ENCODE measurements at regions not wholly inside any gene's neighbourhood (a gene's known extent, or its start where the extent isn't known, plus 50 kb on each side); places are given as distances from the start of the nearest gene placed in this dataset.
"Not testable (repeated sequence)": the region's sequence is repeated elsewhere in the genome, so short reads cannot be mapped to it uniquely, and the experiment has no call there.

DNA sequence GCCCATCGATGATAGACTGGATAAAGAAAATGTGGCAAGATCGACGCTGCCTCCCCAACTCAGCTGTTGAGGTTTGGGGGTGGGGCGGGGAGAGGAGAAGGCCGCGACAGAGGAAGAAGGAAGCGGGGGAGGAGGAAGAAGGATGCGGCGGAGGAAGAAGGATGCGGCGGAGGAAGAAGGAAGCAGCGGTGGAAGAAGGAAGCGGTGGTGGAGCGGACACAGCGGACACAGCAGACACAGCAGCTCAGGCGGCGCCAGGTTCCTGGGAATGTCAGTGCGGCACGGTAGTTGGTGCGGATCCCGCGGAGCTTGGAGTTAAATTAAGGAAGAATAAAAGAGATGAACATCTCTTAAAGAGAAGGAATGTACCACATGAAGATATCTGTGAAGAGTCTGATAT lies 163.9 kb upstream of the NT5E start:
- no peaks in the 10 kb centered on the region for H3K36me3 ChIP-seq (replicated peaks in 1 of 2; ENCODE audit: insufficient read depth in 1 of 2, low read depth in 2 of 2)
- intact Hi-C loops (cut with DNase I): no loop called here
- 81 to 86% methylated on average over 22 of the region's 22 CpGs for WGBS, 2 donors

DNA sequence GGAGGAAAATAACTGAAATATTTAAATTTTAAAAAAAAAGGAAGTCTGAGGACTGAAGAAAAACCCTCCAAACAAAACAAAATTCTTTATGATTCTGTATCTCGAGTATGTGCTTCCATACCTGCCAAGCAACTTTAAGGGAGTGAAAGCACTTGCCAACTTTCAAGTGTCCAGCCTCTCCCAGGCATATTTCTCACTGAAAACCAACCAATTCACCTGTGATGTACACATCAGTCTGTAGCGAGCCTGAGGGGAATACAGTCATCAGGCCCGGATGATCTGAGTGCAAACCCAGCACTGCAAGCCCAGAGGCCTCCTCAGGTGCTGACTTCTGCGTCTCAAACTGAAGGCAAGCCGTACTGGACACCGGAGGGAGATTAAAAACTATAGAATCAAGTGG lies 164.8 kb upstream of the NT5E start:
- no peaks in the 10 kb centered on the region for H3K36me3 ChIP-seq (replicated peaks in 1 of 2; ENCODE audit: insufficient read depth in 1 of 2, low read depth in 2 of 2)
- ATAC-seq: no peak
- H3K27me3 ChIP-seq: no peaks in the 10 kb centered on the region
- TF ChIP-seq, protein P1, sequence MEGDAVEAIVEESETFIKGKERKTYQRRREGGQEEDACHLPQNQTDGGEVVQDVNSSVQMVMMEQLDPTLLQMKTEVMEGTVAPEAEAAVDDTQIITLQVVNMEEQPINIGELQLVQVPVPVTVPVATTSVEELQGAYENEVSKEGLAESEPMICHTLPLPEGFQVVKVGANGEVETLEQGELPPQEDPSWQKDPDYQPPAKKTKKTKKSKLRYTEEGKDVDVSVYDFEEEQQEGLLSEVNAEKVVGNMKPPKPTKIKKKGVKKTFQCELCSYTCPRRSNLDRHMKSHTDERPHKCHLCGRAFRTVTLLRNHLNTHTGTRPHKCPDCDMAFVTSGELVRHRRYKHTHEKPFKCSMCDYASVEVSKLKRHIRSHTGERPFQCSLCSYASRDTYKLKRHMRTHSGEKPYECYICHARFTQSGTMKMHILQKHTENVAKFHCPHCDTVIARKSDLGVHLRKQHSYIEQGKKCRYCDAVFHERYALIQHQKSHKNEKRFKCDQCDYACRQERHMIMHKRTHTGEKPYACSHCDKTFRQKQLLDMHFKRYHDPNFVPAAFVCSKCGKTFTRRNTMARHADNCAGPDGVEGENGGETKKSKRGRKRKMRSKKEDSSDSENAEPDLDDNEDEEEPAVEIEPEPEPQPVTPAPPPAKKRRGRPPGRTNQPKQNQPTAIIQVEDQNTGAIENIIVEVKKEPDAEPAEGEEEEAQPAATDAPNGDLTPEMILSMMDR (IDR thresholded peaks at IDR 0.05): no peak
- H3K27ac ChIP-seq: no peak overlapping the region
- 62 to 72% methylated on average over 6 of the region's 6 CpGs for WGBS, 2 donors
- H3K4me1 ChIP-seq: no peaks in the 10 kb centered on the region
- DNase-seq: no peak
- no peak overlapping the region for H3K4me3 ChIP-seq
- H3K9me3 ChIP-seq: no peaks in the 10 kb centered on the region
- intact Hi-C loops (cut with DNase I): no loop called here

More for the DNA sequence above, 163.9 kb upstream of the NT5E start:
- Histone ChIP-seq H3K27ac (no peak overlapping the region), H3K9me3 (no peaks in the 10 kb centered on the region), H3K4me1 (no peaks in the 10 kb centered on the region), H3K4me3 (no peak overlapping the region), H3K27me3 (no peaks in the 10 kb centered on the region)
- TF ChIP-seq POLR2A (IDR thresholded peaks at IDR 0.05): no peak
- TF ChIP-seq, protein P1 (IDR thresholded peaks at IDR 0.05): no peak
- ATAC-seq (no peak), DNase-seq (no peak)

DNA sequence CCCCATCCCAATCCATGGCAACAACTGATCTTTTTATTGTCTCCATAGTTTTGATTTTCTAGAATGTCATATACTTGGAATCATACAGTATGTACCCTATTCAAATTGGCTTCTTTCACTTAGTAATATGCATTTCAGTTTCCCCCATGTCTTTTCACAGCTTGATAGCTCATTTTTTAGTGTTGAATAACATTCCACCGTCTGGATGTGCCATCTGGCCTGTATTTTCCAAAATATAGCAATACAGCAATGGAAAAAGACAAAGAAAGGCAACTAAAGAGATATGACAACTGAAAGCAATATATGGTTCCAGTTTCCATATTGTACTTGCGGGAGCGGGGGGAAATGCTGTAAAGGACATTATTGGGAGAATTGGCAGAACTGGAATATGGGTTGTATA lies 166.4 kb upstream of the NT5E start:
- WGBS, 2 donors: 78% methylated on average over 3 of the region's 3 CpGs
- no peak for DNase-seq
- Histone ChIP-seq H3K27me3 (no peaks in the 10 kb centered on the region), H3K27ac (no peak overlapping the region), H3K9me3 (no peaks in the 10 kb centered on the region), H3K4me3 (no peak overlapping the region), H3K36me3 (replicated peaks in 1 of 2; ENCODE audit: insufficient read depth in 1 of 2, low read depth in 2 of 2) (no peaks in the 10 kb centered on the region), H3K4me1 (no peaks in the 10 kb centered on the region)
- TF ChIP-seq POLR2A (IDR thresholded peaks at IDR 0.05): no peak
- TF ChIP-seq, protein P1 (IDR thresholded peaks at IDR 0.05): no peak
- intact Hi-C loops (cut with DNase I): no loop called here
- no peak for ATAC-seq

DNA sequence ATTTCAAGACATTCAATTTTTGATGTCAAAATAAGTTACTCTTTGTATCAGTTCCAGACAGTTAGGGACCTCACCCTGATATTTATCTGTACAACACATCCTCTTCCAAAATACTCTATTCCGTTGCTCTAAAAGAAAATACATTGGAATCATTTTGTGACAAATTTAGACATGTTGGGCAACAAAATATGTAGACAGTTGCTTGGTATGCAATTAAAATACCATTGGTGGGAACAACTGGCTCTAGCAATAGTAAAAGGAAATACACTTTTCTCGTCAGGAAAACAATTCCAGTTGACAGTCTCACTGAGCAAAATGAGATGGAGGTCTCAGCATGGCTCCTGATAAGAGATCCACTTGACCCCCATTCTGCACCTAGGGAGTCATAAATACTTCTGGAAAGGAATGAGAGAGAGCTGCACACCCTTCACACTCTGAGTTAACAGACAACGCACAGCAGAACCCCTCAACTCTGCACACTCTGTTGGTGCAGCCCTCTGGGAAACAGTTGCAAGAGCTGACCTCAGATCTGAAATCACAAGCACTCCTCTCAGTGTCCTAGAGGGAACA lies 171.3 kb upstream of the NT5E start:
- TF ChIP-seq, protein P1 (IDR thresholded peaks at IDR 0.05): no peak
- no peak for TF ChIP-seq POLR2A (IDR thresholded peaks at IDR 0.05)
- ATAC-seq: no peak
- DNase-seq: no peak
- H3K4me1 ChIP-seq: no peaks in the 10 kb centered on the region
- no peaks in the 10 kb centered on the region for H3K36me3 ChIP-seq (replicated peaks in 1 of 2; ENCODE audit: insufficient read depth in 1 of 2, low read depth in 2 of 2)
- H3K9me3 ChIP-seq: peaks cover 0 to 3% (median 0%) of the 10 kb centered on the region in 3 donors
- H3K27ac ChIP-seq: no peak overlapping the region
- intact Hi-C loops (cut with DNase I): no loop called here
- no peaks in the 10 kb centered on the region for H3K27me3 ChIP-seq
- no peak overlapping the region for H3K4me3 ChIP-seq
- WGBS, 2 donors: 29 to 44% methylated on average over 3 of the region's 3 CpGs

DNA sequence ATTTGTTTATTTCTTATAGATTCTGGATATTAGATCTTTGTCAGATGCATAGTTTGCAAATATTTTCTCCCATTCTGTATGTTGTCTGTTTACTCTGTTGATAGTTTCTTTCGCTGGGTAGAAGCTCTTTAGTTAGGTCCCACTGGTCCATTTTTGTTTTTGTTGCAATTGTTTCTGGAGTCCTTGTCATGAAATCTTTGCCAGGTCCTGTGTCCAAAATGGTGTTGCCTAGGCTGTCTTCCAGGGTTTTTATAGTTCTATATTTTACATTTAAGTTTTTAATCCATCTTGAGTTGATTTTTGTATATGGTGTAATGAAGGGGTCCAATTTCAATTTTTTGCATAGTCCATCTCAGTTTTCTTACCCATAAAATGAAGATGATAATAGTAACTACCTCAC lies 173.9 kb upstream of the NT5E start:
- H3K4me1 ChIP-seq; H3K27ac ChIP-seq; ATAC-seq; intact Hi-C loops (cut with DNase I); H3K27me3 ChIP-seq; DNase-seq; H3K36me3 ChIP-seq (replicated peaks in 1 of 2; ENCODE audit: insufficient read depth in 1 of 2, low read depth in 2 of 2); H3K4me3 ChIP-seq; H3K9me3 ChIP-seq: not testable (repeated sequence)
- 70 to 83% methylated on average over 1 of the region's 1 CpG for WGBS, 2 donors
